Tibial artery (tissue), 4 donors: ENCODE measurements at regions not wholly inside any gene's neighbourhood (a gene's known extent, or its start where the extent isn't known, plus 50 kb on each side); places are given as distances from the start of the nearest gene placed in this dataset.

ENCODE experiments used
- DNase-seq, 2 donors: peaks; one replicate each; pipeline ENCODE4 v3.0.0-alpha.2; 2019
- H3K27ac ChIP-seq, 2 donors: fragments of 200-600 bp; sonication (generic) in 1 of 2; 1 replicate in 1 of 2; 2 replicates in 1 of 2; pipeline ENCODE4 v1.5.1; 2018 to 2019; ENCODE audit warnings: mild to moderate bottlenecking in 1 of 2
- H3K27me3 ChIP-seq, 2 donors: fragments of 200-600 bp; sonication (generic) in 1 of 2; one replicate each; pipeline versions ENCODE4 v1.5.1 to v1.6.0; 2016 to 2019
- H3K36me3 ChIP-seq, 3 donors: fragments of 200-600 bp; sonication (generic) in 2 of 3; one replicate each; pipeline ENCODE4 v1.5.1; 2016 to 2019; ENCODE audit warnings: mild to moderate bottlenecking in 2 of 3
- H3K4me1 ChIP-seq, 4 donors: fragments of 200-600 bp; sonication (generic) in 2 of 4; 1 replicate in 3 of 4; 2 replicates in 1 of 4; pipeline ENCODE4 v1.5.1; 2016 to 2019
- H3K4me3 ChIP-seq, 2 donors: fragments of 200-600 bp; sonication (generic) in 1 of 2; 1 replicate in 1 of 2; 2 replicates in 1 of 2; pipeline ENCODE4 v1.5.1; 2018 to 2019; ENCODE audit warnings: mild to moderate bottlenecking in 2 of 2
- H3K9me3 ChIP-seq, 3 donors: fragments of 200-600 bp; sonication (generic) in 1 of 3; one replicate each; pipeline ENCODE4 v1.5.1; 2016 to 2019
- intact Hi-C: fragments of 100-400 bp; cut with DNase I; formaldehyde crosslinking; loops from one replicate; pipeline ENCODE4 v1.15.0; 2023; ENCODE audit warnings: low total_unique reads
- TF ChIP-seq, protein P1 (sequence below), 2 experiments: fragments of 200-600 bp in 1 of 2; fragments of 450-650 bp in 1 of 2; IDR thresholded peaks; one replicate each; pipeline ENCODE4 v1.5.1; 2017 to 2019; ENCODE audit warnings: antibody characterized with exemption in 2 of 2, mild to moderate bottlenecking in 1 of 2, moderate library complexity in 1 of 2

DNA sequence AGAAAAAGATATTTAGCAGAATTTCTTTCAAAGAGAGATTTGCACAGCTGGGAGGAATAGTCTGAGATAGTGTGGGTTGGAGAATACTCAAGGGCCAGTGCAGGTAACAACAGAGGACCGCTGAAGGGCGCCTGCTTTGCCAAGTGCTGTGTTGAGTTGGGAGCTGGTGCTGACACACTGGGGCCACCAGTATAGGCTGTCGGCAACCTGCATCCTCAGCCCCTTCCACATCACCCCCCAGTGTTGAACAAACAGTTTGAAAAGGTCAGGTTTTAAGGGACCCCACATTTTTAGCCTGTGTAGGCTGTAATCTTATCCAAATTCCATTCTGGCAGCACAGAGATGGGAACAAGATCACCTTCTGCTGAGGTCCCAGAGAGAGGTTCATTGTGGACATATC, 96.6 kb downstream of the ABHD5 start:
- H3K27ac ChIP-seq, result no peak overlapping the region
- H3K36me3 ChIP-seq, result no peaks in the 10 kb centered on the region
- H3K4me1 ChIP-seq, result no peaks in the 10 kb centered on the region
- H3K27me3 ChIP-seq, result no peaks in the 10 kb centered on the region
- no peaks in the 10 kb centered on the region for H3K9me3 ChIP-seq
- TF ChIP-seq, protein P1, sequence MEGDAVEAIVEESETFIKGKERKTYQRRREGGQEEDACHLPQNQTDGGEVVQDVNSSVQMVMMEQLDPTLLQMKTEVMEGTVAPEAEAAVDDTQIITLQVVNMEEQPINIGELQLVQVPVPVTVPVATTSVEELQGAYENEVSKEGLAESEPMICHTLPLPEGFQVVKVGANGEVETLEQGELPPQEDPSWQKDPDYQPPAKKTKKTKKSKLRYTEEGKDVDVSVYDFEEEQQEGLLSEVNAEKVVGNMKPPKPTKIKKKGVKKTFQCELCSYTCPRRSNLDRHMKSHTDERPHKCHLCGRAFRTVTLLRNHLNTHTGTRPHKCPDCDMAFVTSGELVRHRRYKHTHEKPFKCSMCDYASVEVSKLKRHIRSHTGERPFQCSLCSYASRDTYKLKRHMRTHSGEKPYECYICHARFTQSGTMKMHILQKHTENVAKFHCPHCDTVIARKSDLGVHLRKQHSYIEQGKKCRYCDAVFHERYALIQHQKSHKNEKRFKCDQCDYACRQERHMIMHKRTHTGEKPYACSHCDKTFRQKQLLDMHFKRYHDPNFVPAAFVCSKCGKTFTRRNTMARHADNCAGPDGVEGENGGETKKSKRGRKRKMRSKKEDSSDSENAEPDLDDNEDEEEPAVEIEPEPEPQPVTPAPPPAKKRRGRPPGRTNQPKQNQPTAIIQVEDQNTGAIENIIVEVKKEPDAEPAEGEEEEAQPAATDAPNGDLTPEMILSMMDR (IDR thresholded peaks at IDR 0.05), result no peak
- DNase-seq, result no peak
- intact Hi-C loops, result loop anchor here (10.0 kb wide), 1 partner anchor 207 kb away; no protein-coding TSS in a partner anchor
- no peak overlapping the region for H3K4me3 ChIP-seq

DNA sequence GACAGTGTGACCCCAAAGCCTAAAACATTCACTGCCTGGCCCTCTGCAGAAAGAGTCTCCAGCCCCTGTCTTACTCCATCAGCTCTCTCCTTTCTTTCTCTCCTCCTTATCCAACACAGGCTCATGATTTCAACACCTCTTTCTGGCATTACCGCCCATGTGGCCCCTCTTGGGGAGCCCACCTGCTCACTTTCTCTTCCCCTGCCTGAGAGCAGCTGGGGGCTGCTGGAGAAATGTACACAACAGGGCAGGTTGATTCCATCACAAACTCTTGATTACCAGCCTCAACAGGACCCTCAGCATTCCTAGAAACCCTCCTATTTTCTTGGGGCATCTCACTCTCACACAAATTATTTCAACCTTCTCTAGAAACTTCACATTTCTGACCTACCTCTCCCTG, 98.3 kb downstream of the ABHD5 start:
- H3K9me3 ChIP-seq, result no peaks in the 10 kb centered on the region
- H3K36me3 ChIP-seq, result no peaks in the 10 kb centered on the region
- H3K27me3 ChIP-seq, result no peaks in the 10 kb centered on the region
- intact Hi-C loops, result loop anchor here (10.0 kb wide), 1 partner anchor 206 kb away; no protein-coding TSS in a partner anchor
- no peak for DNase-seq
- no peaks in the 10 kb centered on the region for H3K4me1 ChIP-seq
- TF ChIP-seq, protein P1 (IDR thresholded peaks at IDR 0.05), result no peak
- no peak overlapping the region for H3K4me3 ChIP-seq
- H3K27ac ChIP-seq, result no peak overlapping the region

GRCh38 chr3:43790060-43790459, 99.3 kb downstream of the ABHD5 start:
- DNase-seq, result no peak
- Histone ChIP-seq H3K4me1 (no peaks in the 10 kb centered on the region), H3K4me3 (no peak overlapping the region), H3K9me3 (no peaks in the 10 kb centered on the region), H3K27ac (no peak overlapping the region), H3K36me3 (no peaks in the 10 kb centered on the region), H3K27me3 (no peaks in the 10 kb centered on the region)
- TF ChIP-seq, protein P1 (IDR thresholded peaks at IDR 0.05), result no peak
- intact Hi-C loops, result no loop called here

GRCh38 chr3:43790476-43790875, 99.7 kb downstream of the ABHD5 start:
- TF ChIP-seq, protein P1 (IDR thresholded peaks at IDR 0.05), result no peak
- intact Hi-C loops, result no loop called here
- no peak overlapping the region for H3K4me3 ChIP-seq

GRCh38 chr3:43791246-43791645, 100.5 kb downstream of the ABHD5 start:
- no peaks in the 10 kb centered on the region for H3K36me3 ChIP-seq
- TF ChIP-seq, protein P1 (IDR thresholded peaks at IDR 0.05), result no peak
- no peak overlapping the region for H3K27ac ChIP-seq
- H3K27me3 ChIP-seq, result no peaks in the 10 kb centered on the region
- H3K4me1 ChIP-seq, result no peaks in the 10 kb centered on the region
- DNase-seq, result no peak
- intact Hi-C loops, result no loop called here
- H3K4me3 ChIP-seq, result no peak overlapping the region
- no peaks in the 10 kb centered on the region for H3K9me3 ChIP-seq

More at GRCh38 chr3:43790476-43790875, 99.7 kb downstream of the ABHD5 start:
- H3K9me3 ChIP-seq, result no peaks in the 10 kb centered on the region
- no peaks in the 10 kb centered on the region for H3K36me3 ChIP-seq
- no peak for DNase-seq
- H3K27ac ChIP-seq, result no peak overlapping the region
- no peaks in the 10 kb centered on the region for H3K4me1 ChIP-seq
- no peaks in the 10 kb centered on the region for H3K27me3 ChIP-seq

- H3K4me1 ChIP-seq, result no peaks in the 10 kb centered on the region
Measured at GRCh38 chr3:43792904-43793303, 102.2 kb downstream of the ABHD5 start.

More at GRCh38 chr3:43792904-43793303, 102.2 kb downstream of the ABHD5 start:
- Histone ChIP-seq H3K4me3 (no peak overlapping the region), H3K9me3 (no peaks in the 10 kb centered on the region), H3K27ac (no peak overlapping the region), H3K27me3 (no peaks in the 10 kb centered on the region), H3K36me3 (no peaks in the 10 kb centered on the region)
- no peak for DNase-seq
- TF ChIP-seq, protein P1 (IDR thresholded peaks at IDR 0.05), result no peak
- intact Hi-C loops, result no loop called here
